Gastroesophageal sphincter (tissue), 4 donors: ENCODE measurements at regions not wholly inside any gene's neighbourhood (a gene's known extent, or its start where the extent isn't known, plus 50 kb on each side); places are given as distances from the start of the nearest gene placed in this dataset.

Experiments
- ATAC-seq: fragments of 150-250 bp; one replicate; pipeline ENCODE4 v1.9.1; 2016; ENCODE audit warnings: mild to moderate bottlenecking, moderate library complexity
- H3K27ac ChIP-seq, 4 donors: fragments of 200-600 bp; sonication (generic) in 3 of 4; 1 replicate in 3 of 4; 2 replicates in 1 of 4; pipeline ENCODE4 v1.5.1; 2016 to 2019
- H3K27me3 ChIP-seq: fragments of 200-600 bp; sonication (generic); one replicate; pipeline ENCODE4 v1.5.1; 2019
- H3K36me3 ChIP-seq, 2 donors: fragments of 200-600 bp; sonication (generic); one replicate each; pipeline ENCODE4 v1.5.1; 2019; ENCODE audit warnings: control low read depth in 1 of 2
- H3K4me1 ChIP-seq, 3 donors: fragments of 200-600 bp; sonication (generic); 1 replicate in 2 of 3; 2 replicates in 1 of 3; pipeline ENCODE4 v1.5.1; 2016 to 2019; ENCODE audit warnings: control low read depth in 2 of 3
- H3K4me3 ChIP-seq, 2 donors: fragments of 200-600 bp; sonication (generic); one replicate each; pipeline ENCODE4 v1.5.1; 2019; ENCODE audit warnings: mild to moderate bottlenecking in 1 of 2, moderate library complexity in 1 of 2
- H3K9me3 ChIP-seq, 3 donors: fragments of 200-600 bp; sonication (generic); one replicate each; pipeline ENCODE4 v1.5.1; 2017 to 2019; ENCODE audit warnings: control low read depth in 2 of 3
- EP300 ChIP-seq: sonication (generic); formaldehyde crosslinking; IDR thresholded peaks from one replicate; pipeline ENCODE4 v1.6.1; 2017; ENCODE audit warnings: antibody characterized with exemption, mild to moderate bottlenecking
- POLR2A ChIP-seq, 2 donors: fragments of 450-650 bp; IDR thresholded peaks; one replicate each; pipeline ENCODE4 v1.6.1; 2017; ENCODE audit warnings: antibody characterized with exemption in 2 of 2, mild to moderate bottlenecking in 2 of 2, moderate library complexity in 1 of 2
- POLR2AphosphoS5 ChIP-seq: sonication (generic); formaldehyde crosslinking; IDR thresholded peaks from one replicate; pipeline ENCODE4 v1.6.1; 2017; ENCODE audit warnings: antibody characterized with exemption
- WGBS, 2 donors: methylation state at CpG; one replicate each; pipeline ENCODE4 v1.1.5; 2018; ENCODE audit warnings: low coverage in 1 of 2; 5-methylcytosine and 5-hydroxymethylcytosine counted together
- TF ChIP-seq, protein P1 (sequence below), 4 experiments: fragments of 200-600 bp in 2 of 4; fragments of 450-650 bp in 2 of 4; sonication (generic) in 1 of 4; IDR thresholded peaks; one replicate each; pipeline ENCODE4 v1.5.1; 2017 to 2019; ENCODE audit warnings: antibody characterized with exemption in 4 of 4, mild to moderate bottlenecking in 2 of 4, moderate library complexity in 2 of 4

DNA sequence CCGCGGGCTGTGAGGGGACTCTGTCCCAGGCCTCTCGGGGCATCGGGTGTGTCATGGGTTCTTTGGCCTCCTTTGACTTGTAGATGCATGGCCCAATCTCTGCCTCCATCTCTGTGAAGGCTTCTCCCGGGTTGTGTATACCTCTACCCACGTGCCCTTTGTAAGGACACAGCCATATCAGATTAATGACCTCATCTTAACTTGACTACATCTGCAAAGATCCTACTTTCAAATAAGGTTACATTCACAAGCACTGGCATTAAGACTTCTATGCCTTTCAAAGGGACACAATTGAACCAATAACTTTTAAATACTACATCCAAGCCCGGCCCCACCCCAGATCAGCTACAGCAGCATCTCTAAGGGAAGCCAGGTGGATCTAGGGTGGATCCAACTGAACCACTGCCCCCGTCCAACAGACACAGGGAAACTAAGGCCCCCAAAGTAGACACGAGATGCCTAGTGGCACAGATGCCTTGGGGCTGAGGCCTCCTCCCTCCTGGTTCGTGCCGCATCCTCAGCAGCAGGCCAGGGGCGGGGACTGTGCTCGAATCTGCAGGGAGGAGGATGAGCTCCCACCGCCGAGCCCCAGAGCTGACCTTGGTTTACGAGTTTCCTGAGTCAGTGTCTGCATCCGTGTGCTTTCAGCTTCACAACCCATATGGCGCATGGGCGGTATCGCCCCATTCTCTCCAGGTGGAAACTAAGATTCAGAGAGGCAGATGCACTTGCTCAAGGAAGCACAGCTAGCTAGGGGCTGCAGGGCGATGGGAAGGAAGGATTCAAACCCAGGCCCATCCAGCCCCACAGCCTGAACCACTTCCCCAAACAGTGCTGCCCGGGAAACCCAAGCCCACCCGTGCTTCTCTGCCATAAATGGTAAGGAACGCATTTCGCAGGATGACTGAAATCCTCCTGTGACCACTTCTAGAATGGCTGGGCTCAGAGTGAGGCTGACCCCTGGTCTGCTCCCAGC, 353.3 kb downstream of the C16orf95 start:
- Histone ChIP-seq H3K36me3 (no peaks in the 10 kb centered on the region), H3K4me3 (no peak overlapping the region), H3K27me3 (peaks cover 64% of the 10 kb centered on the region), H3K4me1 (no peaks in the 10 kb centered on the region), H3K9me3 (no peaks in the 10 kb centered on the region), H3K27ac (no peak overlapping the region)
- no peak for ATAC-seq
- TF ChIP-seq POLR2AphosphoS5 (no peak), POLR2A (IDR thresholded peaks at IDR 0.05) (no peak), EP300 (no peak)
- TF ChIP-seq, protein P1, sequence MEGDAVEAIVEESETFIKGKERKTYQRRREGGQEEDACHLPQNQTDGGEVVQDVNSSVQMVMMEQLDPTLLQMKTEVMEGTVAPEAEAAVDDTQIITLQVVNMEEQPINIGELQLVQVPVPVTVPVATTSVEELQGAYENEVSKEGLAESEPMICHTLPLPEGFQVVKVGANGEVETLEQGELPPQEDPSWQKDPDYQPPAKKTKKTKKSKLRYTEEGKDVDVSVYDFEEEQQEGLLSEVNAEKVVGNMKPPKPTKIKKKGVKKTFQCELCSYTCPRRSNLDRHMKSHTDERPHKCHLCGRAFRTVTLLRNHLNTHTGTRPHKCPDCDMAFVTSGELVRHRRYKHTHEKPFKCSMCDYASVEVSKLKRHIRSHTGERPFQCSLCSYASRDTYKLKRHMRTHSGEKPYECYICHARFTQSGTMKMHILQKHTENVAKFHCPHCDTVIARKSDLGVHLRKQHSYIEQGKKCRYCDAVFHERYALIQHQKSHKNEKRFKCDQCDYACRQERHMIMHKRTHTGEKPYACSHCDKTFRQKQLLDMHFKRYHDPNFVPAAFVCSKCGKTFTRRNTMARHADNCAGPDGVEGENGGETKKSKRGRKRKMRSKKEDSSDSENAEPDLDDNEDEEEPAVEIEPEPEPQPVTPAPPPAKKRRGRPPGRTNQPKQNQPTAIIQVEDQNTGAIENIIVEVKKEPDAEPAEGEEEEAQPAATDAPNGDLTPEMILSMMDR (IDR thresholded peaks at IDR 0.05) = no peak
- 84 to 87% methylated on average over 4 to 7 of the region's 25 CpGs for WGBS, 2 donors

DNA sequence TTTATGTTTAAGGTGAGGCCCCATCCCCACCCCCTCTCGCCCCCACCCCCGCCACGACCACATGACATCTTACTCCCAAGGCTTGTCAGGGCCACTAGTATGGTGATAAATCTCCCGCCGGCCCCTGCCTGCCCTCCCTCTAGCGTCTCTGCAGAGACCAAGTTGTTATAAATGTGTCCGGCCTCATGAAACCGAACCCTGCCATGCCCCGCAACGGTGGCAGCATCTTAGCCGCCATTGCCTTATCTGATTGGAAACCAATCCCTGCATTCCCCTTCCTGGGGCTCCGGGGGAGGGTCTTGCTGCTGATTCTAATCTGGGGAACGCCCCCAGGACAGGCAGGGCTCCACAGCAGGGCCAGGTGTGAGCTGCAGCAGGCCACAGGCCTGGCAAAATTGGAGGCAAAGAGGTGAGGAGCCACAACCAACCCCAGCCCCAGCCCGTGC, 352.4 kb downstream of the C16orf95 start:
- no peaks in the 10 kb centered on the region for H3K4me1 ChIP-seq
- no peak for TF ChIP-seq POLR2AphosphoS5
- TF ChIP-seq, protein P1 (IDR thresholded peaks at IDR 0.05) = no peak
- no peak for TF ChIP-seq EP300
- TF ChIP-seq POLR2A (IDR thresholded peaks at IDR 0.05) = no peak
- no peak overlapping the region for H3K4me3 ChIP-seq
- peaks cover 60% of the 10 kb centered on the region for H3K27me3 ChIP-seq
- no peaks in the 10 kb centered on the region for H3K36me3 ChIP-seq
- ATAC-seq = no peak
- H3K9me3 ChIP-seq = peaks cover 0 to 2% (median 0%) of the 10 kb centered on the region in 3 donors
- no peak overlapping the region for H3K27ac ChIP-seq
- no CpG with 5 or more reads among the region's 14 CpGs for WGBS, 2 donors

DNA sequence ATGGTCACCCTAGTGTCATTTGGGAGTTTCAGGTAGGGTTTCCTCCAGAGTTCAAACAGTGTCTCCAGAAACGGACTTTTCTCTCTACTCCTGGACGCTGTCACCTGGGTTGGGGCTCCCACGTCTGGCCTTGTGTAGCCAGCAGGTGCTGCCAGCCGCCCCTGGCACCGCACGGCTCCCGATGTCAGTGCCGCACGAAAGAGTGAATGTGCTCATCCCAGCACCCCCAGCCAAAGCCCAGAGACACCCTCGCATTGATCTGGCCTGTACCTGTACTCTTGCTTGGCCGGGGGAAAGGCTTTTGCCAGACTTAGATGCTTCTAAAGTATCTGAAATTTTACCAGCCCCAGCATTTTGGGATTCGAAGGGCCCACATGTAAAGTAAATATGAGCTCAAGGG, 351.9 kb downstream of the C16orf95 start:
- Histone ChIP-seq H3K9me3 (peaks cover 0 to 7% (median 0%) of the 10 kb centered on the region in 3 donors), H3K36me3 (no peaks in the 10 kb centered on the region), H3K4me1 (no peaks in the 10 kb centered on the region), H3K27me3 (peaks cover 56% of the 10 kb centered on the region), H3K4me3 (no peak overlapping the region), H3K27ac (no peak overlapping the region)
- 92% methylated on average over 6 of the region's 12 CpGs; no CpG with 5 or more reads in 1 of the 2 donors for WGBS, 2 donors
- TF ChIP-seq POLR2AphosphoS5 (no peak), POLR2A (IDR thresholded peaks at IDR 0.05) (no peak), EP300 (no peak)
- TF ChIP-seq, protein P1 (IDR thresholded peaks at IDR 0.05) = no peak
- no peak for ATAC-seq

DNA sequence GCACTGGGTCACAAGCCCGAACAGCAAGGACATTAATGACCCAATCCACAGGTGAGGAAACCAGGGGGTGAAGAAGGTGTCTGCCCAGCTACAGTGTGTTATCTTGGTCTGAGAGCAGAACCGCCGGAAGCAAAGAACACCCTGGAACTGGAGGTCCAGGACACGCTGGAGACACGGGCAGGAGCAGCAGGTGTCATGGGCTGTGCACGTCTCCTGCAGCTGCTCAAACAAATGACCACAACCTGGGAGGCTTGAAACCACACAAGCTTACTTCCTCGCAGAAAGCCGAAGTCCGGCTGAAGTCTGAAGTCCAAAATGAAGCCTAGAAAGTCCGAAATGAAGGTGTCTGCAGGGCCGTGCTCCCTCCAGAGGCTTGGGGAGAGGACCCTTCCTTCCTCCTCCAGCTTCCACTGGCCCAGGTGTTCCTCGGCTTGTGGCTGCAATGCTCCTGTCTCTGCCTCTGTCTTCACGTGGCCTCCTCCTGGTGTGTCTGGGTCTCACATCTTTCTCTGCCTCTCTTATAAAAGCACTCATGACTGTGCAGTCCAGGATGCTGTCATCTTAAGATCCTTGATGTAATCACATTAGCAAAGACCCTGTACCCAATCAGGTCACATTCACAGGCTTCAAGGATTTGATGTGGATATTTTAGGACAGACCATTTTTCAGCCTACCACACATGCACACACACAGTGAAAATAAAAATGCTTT, 351.2 kb downstream of the C16orf95 start:
- no peak for ATAC-seq
- Histone ChIP-seq H3K27ac (no peak overlapping the region), H3K4me3 (no peak overlapping the region), H3K36me3 (no peaks in the 10 kb centered on the region), H3K27me3 (peaks cover 56% of the 10 kb centered on the region), H3K9me3 (peaks cover 0 to 12% (median 0%) of the 10 kb centered on the region in 3 donors), H3K4me1 (no peaks in the 10 kb centered on the region)
- WGBS, 2 donors = 82 to 84% methylated on average over 10 to 12 of the region's 13 CpGs
- TF ChIP-seq POLR2A (IDR thresholded peaks at IDR 0.05) = no peak
- TF ChIP-seq POLR2AphosphoS5 = no peak
- TF ChIP-seq, protein P1 (IDR thresholded peaks at IDR 0.05) = no peak
